NCI-H510A (cell line): ENCODE measurements at regions not wholly inside any gene's neighbourhood (a gene's known extent, or its start where the extent isn't known, plus 50 kb on each side); places are given as distances from the start of the nearest gene placed in this dataset.
"Not testable (repeated sequence)": the region's sequence is repeated elsewhere in the genome, so short reads cannot be mapped to it uniquely, and the experiment has no call there.

Experiments
- DNase-seq: peaks from one replicate; lab custom pipeline; 2025; lab: John Stamatoyannopoulos, UW

GRCh38 chr22:22783575-22783974 lies 104.0 kb upstream of the IGLL5 start:
- DNase-seq, result no peak

DNA sequence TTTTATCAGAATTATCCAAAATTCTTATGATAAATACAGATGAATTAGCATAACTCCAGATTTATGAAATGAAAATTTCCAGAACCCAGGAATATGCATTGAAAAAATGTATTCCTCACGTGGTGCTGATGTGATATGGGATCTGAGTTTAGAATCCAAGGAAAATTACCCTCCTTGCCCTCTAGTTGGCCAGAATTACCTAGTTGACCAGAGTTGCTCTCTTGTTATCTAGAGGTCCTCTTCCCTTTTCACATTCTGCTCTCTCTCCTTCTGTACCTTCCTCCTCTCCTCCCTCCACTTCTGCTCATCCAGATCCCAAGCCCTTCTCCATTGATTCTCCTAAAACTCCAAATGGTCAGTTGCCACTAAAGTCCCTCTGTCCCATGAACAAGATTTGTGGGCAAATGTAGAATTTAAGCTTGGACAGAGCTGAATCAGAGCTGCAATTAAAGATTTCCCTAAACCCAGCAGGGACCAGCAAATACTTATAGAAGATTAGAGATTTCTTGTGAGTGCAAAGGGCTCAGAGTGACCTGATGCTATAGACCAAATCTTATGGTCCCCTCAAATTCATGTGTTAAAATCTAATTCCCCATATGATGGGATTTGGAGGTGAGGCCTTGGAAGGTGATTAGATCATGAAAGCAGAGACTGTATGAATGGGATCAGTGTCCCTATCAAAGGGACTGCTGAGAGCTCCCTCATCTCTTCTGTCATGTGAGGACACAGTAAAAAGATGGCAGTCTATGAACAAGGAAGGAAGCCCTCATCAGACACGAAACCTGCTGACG lies 103.2 kb upstream of the IGLL5 start:
- no peak for DNase-seq

DNA sequence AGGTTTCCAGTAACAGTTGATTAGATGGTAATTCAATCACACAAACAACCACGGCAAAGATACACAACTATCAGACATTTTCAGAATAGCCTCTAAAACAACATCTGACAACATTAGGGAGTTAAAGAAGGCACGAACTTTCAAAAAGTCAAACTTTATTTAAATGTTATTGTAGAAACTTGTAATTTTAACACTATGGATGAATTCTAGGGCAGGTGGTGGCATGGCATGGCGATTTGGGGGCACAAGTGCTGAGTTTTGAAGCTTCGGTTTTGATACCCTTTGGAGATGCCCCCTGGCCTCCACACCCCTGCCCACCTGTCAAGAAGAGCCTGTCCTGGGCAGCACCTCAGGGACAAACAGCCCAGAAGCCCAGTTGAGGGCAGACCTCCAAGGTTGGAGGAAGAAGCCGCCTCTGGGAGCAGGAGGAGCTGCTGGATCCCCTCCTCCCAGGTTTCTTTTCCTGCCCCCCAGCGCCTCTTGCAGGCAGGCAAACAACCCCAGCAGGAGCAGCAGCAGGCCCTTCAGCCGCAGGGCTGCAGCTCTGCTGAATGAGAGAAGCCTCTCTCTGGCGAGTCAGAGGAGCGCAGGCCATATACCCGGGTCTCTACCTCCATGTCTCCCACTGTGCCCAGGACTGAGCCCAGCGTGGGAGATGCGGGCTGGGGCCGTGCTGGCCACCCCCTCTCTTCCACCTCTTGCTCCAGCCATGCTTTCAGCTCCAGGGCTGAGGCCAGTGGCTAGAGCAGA lies 102.1 kb upstream of the IGLL5 start:
- no peak for DNase-seq

DNA sequence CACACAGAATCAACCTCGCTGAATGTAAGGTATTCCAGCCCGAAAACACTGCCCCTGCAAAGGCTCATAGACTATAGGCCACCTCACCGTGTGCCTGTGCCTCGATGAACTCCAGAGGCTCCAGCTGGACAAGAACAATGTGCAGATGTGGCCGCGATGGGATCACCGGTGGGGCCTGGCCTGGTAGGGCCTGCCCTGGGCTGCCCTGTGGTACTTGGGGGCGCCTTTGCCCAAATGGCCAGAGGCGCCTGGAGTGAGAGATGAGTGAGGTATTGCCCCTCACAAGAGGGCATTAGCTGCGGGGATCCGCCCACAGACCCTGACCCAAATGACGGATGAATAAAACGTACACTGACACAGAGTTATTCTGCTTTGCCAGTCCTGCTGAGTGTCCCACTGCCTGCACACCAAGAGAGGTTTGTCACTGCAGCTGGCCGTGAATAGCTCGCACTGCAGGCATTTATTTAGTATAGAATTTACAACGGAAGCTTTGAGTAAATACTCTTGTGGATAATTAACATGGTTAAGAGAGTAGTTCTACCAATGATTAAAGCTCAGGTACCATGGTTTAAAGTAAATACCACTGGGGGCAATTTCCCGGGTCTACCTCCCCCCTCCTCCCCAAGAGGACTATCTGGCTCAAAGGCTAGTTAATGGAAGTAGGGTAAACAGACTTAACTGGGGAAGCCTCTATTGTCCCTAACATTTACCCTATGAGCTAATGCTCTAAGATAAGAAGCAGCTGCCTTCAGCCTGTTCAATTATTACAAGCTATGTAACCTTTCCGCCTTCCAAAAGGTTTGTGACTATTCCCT lies 101.1 kb upstream of the IGLL5 start:
- DNase-seq, result peak; percentile 21

DNA sequence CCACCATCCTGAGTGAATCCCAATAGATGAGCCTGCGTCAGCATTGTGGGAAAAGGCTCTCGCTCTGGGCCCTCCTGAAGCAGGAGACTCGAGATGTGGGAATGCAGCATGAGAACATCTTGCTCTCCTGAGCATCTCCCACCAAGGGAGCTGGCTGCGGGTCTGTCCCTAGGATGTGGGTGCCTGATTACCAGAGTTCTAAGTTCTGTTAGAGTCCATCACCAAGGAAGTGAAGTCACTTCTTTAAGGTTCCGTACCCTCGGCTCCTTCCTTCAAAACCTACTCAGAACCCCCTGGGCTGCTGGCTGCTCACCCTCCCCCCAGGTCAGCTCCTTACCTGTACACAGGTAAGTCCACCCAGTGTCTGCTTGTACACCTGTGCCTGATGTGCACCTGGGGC lies 100.5 kb upstream of the IGLL5 start:
- DNase-seq, result no peak

GRCh38 chr22:22787786-22788459 lies 99.7 kb upstream of the IGLL5 start:
- peak; percentile 25 for DNase-seq

- DNase-seq, result no peak
These were observed 99.1 kb upstream of the IGLL5 start for GRCh38 chr22:22788460-22789037.

- no peak for DNase-seq
These were observed 98.2 kb upstream of the IGLL5 start for GRCh38 chr22:22789233-22789921.

GRCh38 chr22:22789922-22790845 lies 97.4 kb upstream of the IGLL5 start:
- DNase-seq, result no peak

DNA sequence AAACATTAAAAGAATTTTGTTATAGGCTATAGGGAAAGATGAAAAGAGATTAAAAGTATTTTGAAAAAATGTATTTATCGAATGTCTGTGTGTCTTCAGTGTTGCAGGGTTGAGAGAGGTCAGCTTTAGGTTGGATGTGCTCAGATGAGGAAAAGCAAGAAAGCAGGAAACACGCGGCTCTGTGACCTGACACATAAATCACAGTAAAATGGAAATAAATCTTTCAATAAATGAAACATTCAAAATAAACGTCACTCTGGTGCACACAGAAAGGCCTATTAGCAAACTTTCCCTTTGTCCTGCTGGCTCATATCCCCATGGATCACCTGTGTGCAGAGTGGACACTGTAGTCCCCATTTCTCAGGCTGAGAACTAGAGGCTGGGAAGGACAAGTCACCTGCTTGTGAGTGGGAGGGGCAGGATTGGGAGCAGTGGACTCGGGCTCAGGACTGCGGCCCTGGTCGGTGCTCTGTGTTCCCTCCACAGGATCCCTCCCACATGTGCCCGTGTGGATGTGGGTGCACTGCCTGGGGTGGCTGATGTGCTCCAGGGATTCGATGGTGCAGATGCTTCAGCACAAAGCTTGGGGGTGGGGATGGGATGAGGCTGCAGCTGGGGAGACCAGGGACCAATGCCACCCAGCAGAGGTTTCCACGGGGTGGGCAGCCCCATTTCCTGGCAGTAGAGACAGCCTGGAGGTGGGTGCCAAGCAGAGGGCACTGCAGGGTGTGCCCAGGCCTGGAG lies 96.0 kb upstream of the IGLL5 start:
- DNase-seq, result no peak

DNA sequence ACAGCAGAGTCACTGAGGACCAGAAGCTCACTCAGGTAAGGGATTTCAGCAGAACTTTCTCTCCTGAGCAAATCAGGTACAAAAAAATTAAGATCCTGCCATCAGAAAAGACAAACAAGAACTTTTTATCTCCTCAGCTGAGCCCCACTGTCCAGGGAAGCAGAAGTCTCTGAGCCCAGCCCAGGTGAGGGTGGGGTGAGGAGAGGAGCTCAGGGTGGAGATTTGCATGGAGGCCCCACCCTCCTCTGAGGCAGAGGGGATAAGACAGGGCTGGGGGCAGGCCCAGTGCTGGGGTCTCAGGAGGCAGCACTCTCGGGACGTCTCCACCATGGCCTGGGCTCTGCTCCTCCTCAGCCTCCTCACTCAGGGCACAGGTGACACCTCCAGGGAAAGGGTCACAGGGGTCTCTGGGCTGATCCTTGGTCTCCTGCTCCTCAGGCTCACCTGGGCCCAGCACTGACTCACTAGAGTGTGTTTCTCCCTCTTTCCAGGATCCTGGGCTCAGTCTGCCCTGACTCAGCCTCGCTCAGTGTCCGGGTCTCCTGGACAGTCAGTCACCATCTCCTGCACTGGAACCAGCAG lies 95.3 kb upstream of the IGLL5 start:
- DNase-seq, result not testable (repeated sequence)

DNA sequence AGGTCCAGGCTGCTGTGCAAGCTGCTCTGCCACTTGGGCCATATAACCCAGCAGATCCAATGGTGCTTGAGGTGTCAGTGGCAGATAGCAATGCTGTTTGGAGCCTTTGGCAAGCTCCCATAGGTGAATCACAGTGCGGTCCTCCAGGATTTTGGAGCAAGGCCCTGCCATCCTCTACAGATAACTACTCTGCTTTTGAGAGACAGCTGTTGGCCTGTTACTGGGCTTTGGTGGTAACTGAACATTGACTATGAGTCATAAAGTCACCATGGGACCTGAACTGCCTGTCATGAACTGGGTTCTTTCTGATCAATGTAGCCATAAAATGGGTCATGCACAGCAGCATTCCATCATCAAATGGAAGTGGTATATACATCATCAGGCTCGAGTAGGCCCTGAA lies 92.0 kb upstream of the IGLL5 start:
- DNase-seq, result not testable (repeated sequence)

DNA sequence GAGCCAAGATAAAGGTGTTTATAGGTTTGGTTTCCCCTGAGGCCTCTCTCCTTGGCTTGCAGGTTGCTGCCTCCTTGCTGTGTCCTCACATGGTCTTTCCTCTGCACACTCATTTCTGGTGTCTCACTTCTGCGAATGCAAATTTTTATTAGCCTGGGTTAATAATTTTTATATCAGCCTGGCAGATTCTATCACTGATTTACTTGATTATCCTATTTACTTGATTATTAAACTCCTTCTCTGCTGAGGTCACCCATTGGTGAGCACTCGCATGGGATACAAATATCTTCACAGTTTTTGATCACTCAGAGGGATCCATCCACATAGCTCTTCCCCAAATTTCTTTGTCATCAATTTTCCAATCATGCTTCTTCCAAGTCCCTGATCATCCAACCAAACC lies 90.9 kb upstream of the IGLL5 start:
- DNase-seq, result no peak

- DNase-seq, result no peak
These were observed 89.4 kb upstream of the IGLL5 start for GRCh38 chr22:22798232-22798616.

GRCh38 chr22:22798716-22799115 lies 88.9 kb upstream of the IGLL5 start:
- DNase-seq, result no peak

DNA sequence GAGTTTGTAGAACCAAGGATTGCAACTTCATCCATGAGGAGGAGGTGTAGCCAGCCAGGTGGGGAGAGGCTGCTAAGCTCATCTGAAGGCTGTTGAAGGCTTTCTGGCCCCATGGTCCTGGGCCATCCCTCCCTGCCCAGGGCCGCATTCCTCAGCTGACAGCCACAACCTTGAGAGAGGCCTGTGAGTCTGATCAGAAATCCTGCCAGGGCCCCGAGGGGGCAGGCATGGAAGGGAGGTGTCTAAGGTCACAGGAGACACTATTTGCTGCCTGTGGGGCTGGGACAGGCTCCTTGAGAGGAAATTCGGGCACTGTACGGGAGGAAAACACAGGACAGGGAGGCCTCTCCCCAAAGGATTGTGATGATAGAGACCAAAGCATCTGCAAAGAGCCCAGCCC lies 88.1 kb upstream of the IGLL5 start:
- no peak for DNase-seq

DNA sequence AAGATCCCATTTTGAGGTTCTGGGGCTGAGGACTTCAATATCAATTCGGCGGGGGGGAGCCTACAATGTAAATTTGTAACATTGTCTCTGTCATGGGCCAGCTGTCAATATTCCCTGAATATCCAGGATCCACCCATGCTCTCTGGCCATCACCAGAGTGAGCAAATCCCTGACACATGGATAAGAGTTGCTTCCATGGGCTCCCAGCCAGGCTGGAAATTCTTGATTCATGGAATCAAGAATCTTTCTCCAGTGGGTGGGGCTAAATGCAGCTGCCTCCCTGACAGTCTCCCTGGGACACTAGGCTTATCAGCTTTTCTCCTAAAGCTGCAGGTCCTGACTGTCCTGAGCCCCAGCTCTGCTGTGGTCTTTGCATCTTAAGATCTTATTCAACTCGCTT lies 86.9 kb upstream of the IGLL5 start:
- DNase-seq, result no peak

- DNase-seq, result no peak
These were observed 85.2 kb upstream of the IGLL5 start for GRCh38 chr22:22802339-22802970.
